H9 (cell line): ENCODE measurements at regions not wholly inside any gene's neighbourhood (a gene's known extent, or its start where the extent isn't known, plus 50 kb on each side); places are given as distances from the start of the nearest gene placed in this dataset.

Source experiments
- DNase-seq: peaks from one replicate; pipeline ENCODE4 v3.0.0-alpha.2; 2017
- H2AFZ ChIP-seq: one replicate; pipeline ENCODE4 v1.6.1; 2013; ENCODE audit warnings: mild to moderate bottlenecking, low read length, control low read depth, moderate library complexity
- H2AK5ac ChIP-seq: 2 replicates; pipeline ENCODE4 v1.6.1; 2013; ENCODE audit warnings: low read length, control low read depth, mixed read lengths; ENCODE audit not compliant: insufficient read length
- H2BK120ac ChIP-seq: one replicate; pipeline ENCODE4 v1.6.1; 2013; ENCODE audit warnings: low read depth, mild to moderate bottlenecking, low read length, control low read depth, inconsistent platforms; ENCODE audit not compliant: poor library complexity, severe bottlenecking
- H2BK12ac ChIP-seq: 2 replicates; pipeline ENCODE4 v1.6.1; 2013; ENCODE audit warnings: low read length, control low read depth, mixed read lengths, low read depth; ENCODE audit not compliant: insufficient read length
- H2BK15ac ChIP-seq: 2 replicates; pipeline ENCODE4 v1.6.1; 2013; ENCODE audit warnings: low read depth, low read length, control low read depth
- H2BK20ac ChIP-seq: one replicate; pipeline ENCODE4 v1.6.1; 2013; ENCODE audit warnings: low read depth, mild to moderate bottlenecking, low read length, control low read depth, inconsistent platforms; ENCODE audit not compliant: poor library complexity, severe bottlenecking
- H2BK5ac ChIP-seq: 2 replicates; pipeline ENCODE4 v1.6.1; 2013; ENCODE audit warnings: low read length, control low read depth, mixed read lengths; ENCODE audit not compliant: insufficient read length
- H3K14ac ChIP-seq: 2 replicates; pipeline ENCODE4 v1.6.1; 2013; ENCODE audit warnings: low read length, control low read depth; ENCODE audit not compliant: insufficient read depth
- H3K18ac ChIP-seq: 2 replicates; pipeline ENCODE4 v1.6.1; 2013; ENCODE audit warnings: low read depth, mild to moderate bottlenecking, mixed read lengths, low read length, control low read depth; ENCODE audit not compliant: insufficient read length
- H3K23ac ChIP-seq: 2 replicates; pipeline ENCODE4 v1.6.1; 2013; ENCODE audit warnings: low read length, control low read depth, mixed read lengths, low read depth; ENCODE audit not compliant: insufficient read length
- H3K23me2 ChIP-seq: 2 replicates; pipeline ENCODE4 v1.6.1; 2013; ENCODE audit warnings: low read depth, mild to moderate bottlenecking, mixed read lengths, low read length, control low read depth; ENCODE audit not compliant: insufficient read length, poor library complexity, severe bottlenecking
- H3K27ac ChIP-seq: 2 replicates; pipeline ENCODE4 v1.5.1; 2013; ENCODE audit warnings: low read length, control low read depth, mixed read lengths, low read depth; ENCODE audit not compliant: insufficient read length
- H3K27me3 ChIP-seq: 2 replicates; pipeline ENCODE4 v1.6.1; 2013; ENCODE audit warnings: low read length, control low read depth, inconsistent platforms; ENCODE audit not compliant: insufficient read depth
- H3K4ac ChIP-seq: 2 replicates; pipeline ENCODE4 v1.6.1; 2013; ENCODE audit warnings: low read depth, mild to moderate bottlenecking, control low read depth, inconsistent platforms, low read length, moderate library complexity
- H3K4me1 ChIP-seq: 2 replicates; pipeline ENCODE4 v1.6.1; 2013; ENCODE audit warnings: low read length, control low read depth, inconsistent platforms; ENCODE audit not compliant: insufficient read depth
- H3K4me2 ChIP-seq: 2 replicates; pipeline ENCODE4 v1.6.1; 2013; ENCODE audit warnings: low read length, control low read depth, mixed read lengths; ENCODE audit not compliant: insufficient read length, insufficient read depth
- H3K56ac ChIP-seq: 2 replicates; pipeline ENCODE4 v1.6.1; 2013; ENCODE audit warnings: low read depth, mild to moderate bottlenecking, mixed read lengths, low read length, control low read depth; ENCODE audit not compliant: insufficient read length
- H3K79me1 ChIP-seq: 2 replicates; pipeline ENCODE4 v1.6.1; 2013; ENCODE audit warnings: low read depth, mild to moderate bottlenecking, moderate library complexity, low read length, control low read depth, inconsistent platforms; ENCODE audit not compliant: insufficient read depth, poor library complexity, severe bottlenecking
- H3K79me2 ChIP-seq: 2 replicates; pipeline ENCODE4 v1.6.1; 2013; ENCODE audit warnings: low read length, control low read depth, inconsistent platforms; ENCODE audit not compliant: insufficient read depth
- H3K9ac ChIP-seq: 2 replicates; pipeline ENCODE4 v1.6.1; 2013; ENCODE audit warnings: low read length, control low read depth, mixed read lengths; ENCODE audit not compliant: insufficient read length; ENCODE audit errors: extremely low read depth
- H3K9me3 ChIP-seq: one replicate; pipeline ENCODE4 v1.6.1; 2013; ENCODE audit warnings: low read depth, low read length, inconsistent platforms; ENCODE audit not compliant: control insufficient read depth
- H3T11ph ChIP-seq: one replicate; pipeline ENCODE4 v1.6.1; 2013; ENCODE audit warnings: mild to moderate bottlenecking, low read length, control low read depth, inconsistent platforms
- H4K20me1 ChIP-seq: one replicate; pipeline ENCODE4 v1.6.1; 2013; ENCODE audit not compliant: control insufficient read depth, insufficient read length, insufficient read depth
- H4K5ac ChIP-seq: 2 replicates; pipeline ENCODE4 v1.6.1; 2013; ENCODE audit warnings: low read depth, mild to moderate bottlenecking, mixed read lengths, low read length, control low read depth; ENCODE audit not compliant: insufficient read length
- H4K8ac ChIP-seq: replicated peaks from 2 replicates; pipeline ENCODE4 v1.6.1; 2013; ENCODE audit warnings: low read length, control low read depth, mixed read lengths, low read depth; ENCODE audit not compliant: insufficient read length
- H4K91ac ChIP-seq: 2 replicates; pipeline ENCODE4 v1.6.1; 2013; ENCODE audit warnings: low read depth, mild to moderate bottlenecking, moderate library complexity, mixed read lengths, low read length, control low read depth; ENCODE audit not compliant: insufficient read length
- H3K27ac Mint-ChIP-seq, 3 experiments: 2 replicates in 2 of 3; 3 replicates in 1 of 3; pipeline ENCODE4 v1.8.0; 2020 to 2021; ENCODE audit warnings: mixed read lengths in 3 of 3, mild to moderate bottlenecking in 1 of 3, moderate library complexity in 1 of 3
- H3K27me3 Mint-ChIP-seq: 2 replicates; pipeline ENCODE4 v1.8.0; 2021; ENCODE audit warnings: low read depth, mild to moderate bottlenecking, moderate library complexity, mixed read lengths
- H3K36me3 Mint-ChIP-seq, 3 experiments: 2 replicates in 2 of 3; 3 replicates in 1 of 3; pipeline ENCODE4 v1.8.0; 2020 to 2021; ENCODE audit warnings: low read depth in 3 of 3, mixed read lengths in 3 of 3; ENCODE audit not compliant: insufficient read depth in 1 of 3
- H3K4me1 Mint-ChIP-seq, 2 experiments: 2 replicates each; pipeline ENCODE4 v1.8.0; 2020; ENCODE audit warnings: mixed read lengths in 2 of 2
- H3K4me3 Mint-ChIP-seq, 2 experiments: 2 replicates in 1 of 2; 3 replicates in 1 of 2; pipeline ENCODE4 v1.8.0; 2020 to 2021; ENCODE audit warnings: mild to moderate bottlenecking in 2 of 2, mixed read lengths in 2 of 2, moderate library complexity in 1 of 2
- H3K9me3 Mint-ChIP-seq, 2 experiments: 2 replicates in 1 of 2; 3 replicates in 1 of 2; pipeline ENCODE4 v1.8.0; 2020; ENCODE audit warnings: mild to moderate bottlenecking in 2 of 2, mixed read lengths in 2 of 2, moderate library complexity in 1 of 2
- CTCF ChIP-seq: fragments of 200-600 bp; sonication (generic); conservative IDR thresholded peaks from 3 replicates; pipeline ENCODE4 v1.8.0; 2021; ENCODE audit warnings: antibody characterized with exemption, mild to moderate bottlenecking
- WGBS: extraction: QIAGEN DNeasy Blood & Tissue Kit; methylation state at CpG from one replicate; pipeline ENCODE4 v1.1.7; 2013; ENCODE audit warnings: missing lambda C conversion rate, low lambda C conversion rate, mixed read lengths; ENCODE audit not compliant: insufficient read length; ENCODE audit errors: extremely low coverage; 5-methylcytosine and 5-hydroxymethylcytosine counted together

GRCh38 chr10:3264161-3264761 is 91.7 kb upstream of the PITRM1 start:
- Histone ChIP-seq H4K8ac (no peak overlapping the region), H3K27me3 (no peaks in the 10 kb centered on the region), H2BK20ac (no peak overlapping the region), H3K18ac (peak overlapping the region; percentile 18), H3T11ph (no peak overlapping the region), H3K4ac (no peak overlapping the region), H3K79me2 (no peaks in the 10 kb centered on the region), H4K91ac (no peak overlapping the region), H3K14ac (peak overlapping the region; percentile 10; the same call in 1 of the 2 replicates), H3K56ac (no peak overlapping the region), H2BK12ac (no peak overlapping the region), H3K9me3 (no peaks in the 10 kb centered on the region), H3K4me2 (no peak overlapping the region), H2BK120ac (no peak overlapping the region), H2BK15ac (no peak overlapping the region), H3K9ac (no peak overlapping the region), H3K23me2 (no peaks in the 10 kb centered on the region), H3K79me1 (no peaks in the 10 kb centered on the region), H2AK5ac (no peak overlapping the region), H3K4me1 (no peaks in the 10 kb centered on the region), H3K27ac (no peak overlapping the region), H2AFZ (no peak overlapping the region), H2BK5ac (no peak overlapping the region), H3K23ac (no peak overlapping the region), H4K5ac (no peak overlapping the region), H4K20me1 (no peaks in the 10 kb centered on the region)
- peaks cover 16 to 27% of the 10 kb centered on the region in 2 experiments for H3K4me1 Mint-ChIP-seq
- H3K27ac Mint-ChIP-seq = peak overlapping the region in 1 of 3 experiments; percentile 37; a peak in 3 of 7 replicates
- H3K27me3 Mint-ChIP-seq = peaks cover 10% of the 10 kb centered on the region
- no peak for DNase-seq
- TF ChIP-seq CTCF = no peak
- no peaks in the 10 kb centered on the region for H3K36me3 Mint-ChIP-seq
- H3K9me3 Mint-ChIP-seq = no peaks in the 10 kb centered on the region
- H3K4me3 Mint-ChIP-seq = no peak overlapping the region
- WGBS = no CpG with 5 or more reads among the region's 12 CpGs
